Esophagus muscularis mucosa (tissue), 4 donors: ENCODE measurements at regions not wholly inside any gene's neighbourhood (a gene's known extent, or its start where the extent isn't known, plus 50 kb on each side); places are given as distances from the start of the nearest gene placed in this dataset.

Experiments used
- DNase-seq: peaks from one replicate; pipeline ENCODE4 v3.0.0-alpha.2; 2017; ENCODE audit errors: extremely low spot score
- H3K27ac ChIP-seq, 4 donors: fragments of 200-600 bp; sonication (generic); replicated peaks in 1 of 4; 1 replicate in 3 of 4; 2 replicates in 1 of 4; pipeline ENCODE4 v1.5.1; 2016 to 2019; ENCODE audit warnings: mild to moderate bottlenecking in 1 of 4
- H3K27me3 ChIP-seq, 4 donors: fragments of 200-600 bp; sonication (generic); one replicate each; pipeline versions ENCODE4 v1.5.1 to v1.6.0; 2016 to 2019
- H3K36me3 ChIP-seq, 4 donors: fragments of 200-600 bp; sonication (generic); one replicate each; pipeline ENCODE4 v1.5.1; 2016 to 2019
- H3K4me1 ChIP-seq, 4 donors: fragments of 200-600 bp; sonication (generic); one replicate each; pipeline ENCODE4 v1.5.1; 2016 to 2019
- H3K4me3 ChIP-seq, 4 donors: fragments of 200-600 bp; sonication (generic); 1 replicate in 2 of 4; 2 replicates in 2 of 4; pipeline ENCODE4 v1.5.1; 2016 to 2019; ENCODE audit warnings: mild to moderate bottlenecking in 4 of 4, moderate library complexity in 1 of 4
- H3K9me3 ChIP-seq, 4 donors: fragments of 200-600 bp; sonication (generic); 1 replicate in 3 of 4; 2 replicates in 1 of 4; pipeline ENCODE4 v1.5.1; 2016 to 2019
- EP300 ChIP-seq: sonication (generic); formaldehyde crosslinking; IDR thresholded peaks from one replicate; pipeline ENCODE4 v1.6.1; 2017; ENCODE audit warnings: antibody characterized with exemption
- POLR2A ChIP-seq: fragments of 450-650 bp; IDR thresholded peaks from one replicate; pipeline ENCODE4 v1.6.1; 2017; ENCODE audit warnings: antibody characterized with exemption, moderate library complexity, mild to moderate bottlenecking, low read depth
- POLR2AphosphoS5 ChIP-seq, 2 donors: sonication (generic); formaldehyde crosslinking; IDR thresholded peaks; one replicate each; pipeline ENCODE4 v1.6.1; 2017; ENCODE audit warnings: antibody characterized with exemption in 2 of 2
- WGBS: methylation state at CpG from one replicate; pipeline ENCODE4 v1.1.5; 2018; 5-methylcytosine and 5-hydroxymethylcytosine counted together
- intact Hi-C: fragments of 100-400 bp; cut with DNase I; formaldehyde crosslinking; loops from one replicate; pipeline ENCODE4 v1.15.1; 2023
- TF ChIP-seq, protein P1 (sequence below), 3 experiments: fragments of 200-600 bp in 2 of 3; fragments of 450-650 bp in 1 of 3; sonication (generic) in 2 of 3; IDR thresholded peaks; one replicate each; pipeline ENCODE4 v1.5.1; 2017 to 2019; ENCODE audit warnings: antibody characterized with exemption in 3 of 3, mild to moderate bottlenecking in 2 of 3, moderate library complexity in 1 of 3

DNA sequence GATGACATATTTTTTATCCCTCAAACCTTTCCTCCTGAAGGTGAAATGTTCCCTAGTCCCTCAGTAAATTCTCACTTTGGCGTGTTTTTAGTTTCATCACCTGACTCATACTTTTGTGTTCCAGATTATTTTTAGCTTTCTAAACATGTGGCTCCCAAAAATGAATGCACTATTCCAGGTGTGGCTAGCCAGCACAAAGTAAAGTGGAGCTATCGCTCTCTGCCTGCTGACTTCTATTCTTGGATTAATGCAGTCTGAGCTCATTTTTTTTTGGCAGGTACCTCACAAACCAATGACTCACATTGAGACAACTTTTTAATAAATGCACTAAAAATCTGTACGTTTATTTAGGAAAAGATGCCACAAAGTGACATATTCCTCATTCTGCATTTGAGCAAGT is 58.8 kb upstream of the LANCL2 start:
- no peaks in the 10 kb centered on the region for H3K27me3 ChIP-seq
- 44% methylated on average over 3 of the region's 3 CpGs for WGBS
- TF ChIP-seq, protein P1, sequence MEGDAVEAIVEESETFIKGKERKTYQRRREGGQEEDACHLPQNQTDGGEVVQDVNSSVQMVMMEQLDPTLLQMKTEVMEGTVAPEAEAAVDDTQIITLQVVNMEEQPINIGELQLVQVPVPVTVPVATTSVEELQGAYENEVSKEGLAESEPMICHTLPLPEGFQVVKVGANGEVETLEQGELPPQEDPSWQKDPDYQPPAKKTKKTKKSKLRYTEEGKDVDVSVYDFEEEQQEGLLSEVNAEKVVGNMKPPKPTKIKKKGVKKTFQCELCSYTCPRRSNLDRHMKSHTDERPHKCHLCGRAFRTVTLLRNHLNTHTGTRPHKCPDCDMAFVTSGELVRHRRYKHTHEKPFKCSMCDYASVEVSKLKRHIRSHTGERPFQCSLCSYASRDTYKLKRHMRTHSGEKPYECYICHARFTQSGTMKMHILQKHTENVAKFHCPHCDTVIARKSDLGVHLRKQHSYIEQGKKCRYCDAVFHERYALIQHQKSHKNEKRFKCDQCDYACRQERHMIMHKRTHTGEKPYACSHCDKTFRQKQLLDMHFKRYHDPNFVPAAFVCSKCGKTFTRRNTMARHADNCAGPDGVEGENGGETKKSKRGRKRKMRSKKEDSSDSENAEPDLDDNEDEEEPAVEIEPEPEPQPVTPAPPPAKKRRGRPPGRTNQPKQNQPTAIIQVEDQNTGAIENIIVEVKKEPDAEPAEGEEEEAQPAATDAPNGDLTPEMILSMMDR (IDR thresholded peaks at IDR 0.05), result no peak
- no peak for TF ChIP-seq POLR2A
- no peak for TF ChIP-seq EP300
- no peaks in the 10 kb centered on the region for H3K36me3 ChIP-seq
- no peak overlapping the region for H3K4me3 ChIP-seq
- H3K9me3 ChIP-seq, result no peaks in the 10 kb centered on the region
- intact Hi-C loops, result no loop called here
- peaks cover 0 to 10% (median 7%) of the 10 kb centered on the region in 4 donors for H3K4me1 ChIP-seq
- DNase-seq, result no peak
- no peak overlapping the region for H3K27ac ChIP-seq

DNA sequence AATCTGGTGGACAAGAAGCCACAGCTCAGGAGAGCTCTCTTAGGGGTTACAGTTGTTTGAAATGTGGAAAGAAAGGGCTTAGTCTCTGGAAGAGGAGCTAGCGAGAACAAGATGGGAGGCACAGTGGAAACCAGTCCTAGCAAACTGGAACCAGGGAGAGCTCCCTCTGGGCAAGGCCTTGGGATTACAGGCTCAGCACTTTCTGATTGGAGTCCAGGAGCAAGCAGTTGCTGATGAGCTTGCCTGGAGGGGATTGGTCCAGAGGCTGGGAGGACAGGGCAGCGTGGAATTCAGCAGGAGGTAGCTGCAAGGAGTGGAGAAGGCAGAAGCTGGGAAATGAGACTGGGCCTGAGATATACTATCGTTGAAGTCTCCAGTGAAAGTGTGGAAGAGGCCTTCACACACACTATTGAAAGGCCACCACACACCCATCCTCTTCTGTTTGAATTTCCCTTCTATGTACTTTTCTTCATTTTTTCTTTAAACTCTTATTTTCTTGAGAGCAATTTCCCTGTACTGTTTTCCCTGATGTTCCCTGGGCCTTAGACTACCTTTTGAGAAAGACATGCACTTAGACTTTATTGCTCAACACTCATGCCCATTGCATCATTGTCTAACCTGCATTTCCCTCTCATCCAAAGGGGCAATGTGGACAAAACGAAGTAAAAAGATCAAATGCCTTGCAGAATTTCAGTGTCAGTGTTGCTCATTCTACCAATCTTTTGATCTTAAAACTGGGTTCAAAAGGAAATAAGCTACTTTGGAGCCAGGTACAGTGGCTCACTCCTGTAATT is 57.8 kb upstream of the LANCL2 start:
- H3K27ac ChIP-seq, result no peak overlapping the region
- H3K9me3 ChIP-seq, result no peaks in the 10 kb centered on the region
- TF ChIP-seq POLR2A (no peak), EP300 (no peak), POLR2AphosphoS5 (IDR thresholded peaks at IDR 0.05) (no peak)
- TF ChIP-seq, protein P1 (IDR thresholded peaks at IDR 0.05), result no peak
- peaks cover 0 to 10% (median 7%) of the 10 kb centered on the region in 4 donors for H3K4me1 ChIP-seq
- no peaks in the 10 kb centered on the region for H3K36me3 ChIP-seq
- no peak overlapping the region for H3K4me3 ChIP-seq
- intact Hi-C loops, result no loop called here
- no peaks in the 10 kb centered on the region for H3K27me3 ChIP-seq
- no peak for DNase-seq
- 87% methylated on average over 4 of the region's 4 CpGs for WGBS

DNA sequence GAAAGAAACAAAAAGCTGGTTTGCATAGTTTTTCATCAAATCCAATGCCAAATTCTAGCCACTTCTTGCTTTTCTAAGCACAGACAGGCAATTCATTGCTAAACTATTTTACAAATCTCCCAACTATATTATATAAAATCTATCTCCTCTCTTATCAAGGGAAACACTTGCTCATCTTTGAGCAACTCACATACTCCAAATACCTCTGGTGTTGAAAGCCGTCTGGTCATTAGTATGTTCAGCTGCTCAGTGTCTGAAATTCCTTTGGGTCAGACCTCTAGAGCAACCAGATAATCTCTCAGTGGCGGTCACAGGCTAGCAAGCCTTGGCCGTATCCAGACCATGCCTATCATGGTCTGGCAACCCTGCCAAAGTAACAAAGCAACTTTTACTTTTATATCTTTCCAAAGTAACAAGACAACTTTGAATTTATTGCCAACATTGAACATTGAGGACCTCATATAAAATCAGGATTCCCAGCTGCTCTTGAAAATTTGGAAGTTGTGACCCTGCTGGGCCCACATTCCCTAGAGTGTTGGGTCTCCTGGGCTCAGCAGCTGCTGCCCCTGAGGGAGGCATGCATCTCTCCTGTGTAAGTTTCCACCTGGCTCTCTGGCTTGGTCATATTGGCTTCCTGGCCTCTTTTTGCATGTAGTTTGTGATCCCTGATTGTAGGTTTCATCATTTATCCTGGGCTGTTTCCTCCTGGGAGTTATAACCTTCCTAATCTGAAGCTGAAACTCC is 56.8 kb upstream of the LANCL2 start:
- Histone ChIP-seq H3K27ac (no peak overlapping the region), H3K4me3 (no peak overlapping the region), H3K9me3 (no peaks in the 10 kb centered on the region), H3K27me3 (peaks cover 0 to 3% (median 0%) of the 10 kb centered on the region in 4 donors), H3K36me3 (no peaks in the 10 kb centered on the region), H3K4me1 (peaks cover 0 to 10% (median 7%) of the 10 kb centered on the region in 4 donors)
- TF ChIP-seq POLR2AphosphoS5 (IDR thresholded peaks at IDR 0.05) (no peak), POLR2A (no peak), EP300 (no peak)
- TF ChIP-seq, protein P1 (IDR thresholded peaks at IDR 0.05), result no peak
- 60% methylated on average over 3 of the region's 3 CpGs for WGBS
- no peak for DNase-seq
- intact Hi-C loops, result no loop called here

DNA sequence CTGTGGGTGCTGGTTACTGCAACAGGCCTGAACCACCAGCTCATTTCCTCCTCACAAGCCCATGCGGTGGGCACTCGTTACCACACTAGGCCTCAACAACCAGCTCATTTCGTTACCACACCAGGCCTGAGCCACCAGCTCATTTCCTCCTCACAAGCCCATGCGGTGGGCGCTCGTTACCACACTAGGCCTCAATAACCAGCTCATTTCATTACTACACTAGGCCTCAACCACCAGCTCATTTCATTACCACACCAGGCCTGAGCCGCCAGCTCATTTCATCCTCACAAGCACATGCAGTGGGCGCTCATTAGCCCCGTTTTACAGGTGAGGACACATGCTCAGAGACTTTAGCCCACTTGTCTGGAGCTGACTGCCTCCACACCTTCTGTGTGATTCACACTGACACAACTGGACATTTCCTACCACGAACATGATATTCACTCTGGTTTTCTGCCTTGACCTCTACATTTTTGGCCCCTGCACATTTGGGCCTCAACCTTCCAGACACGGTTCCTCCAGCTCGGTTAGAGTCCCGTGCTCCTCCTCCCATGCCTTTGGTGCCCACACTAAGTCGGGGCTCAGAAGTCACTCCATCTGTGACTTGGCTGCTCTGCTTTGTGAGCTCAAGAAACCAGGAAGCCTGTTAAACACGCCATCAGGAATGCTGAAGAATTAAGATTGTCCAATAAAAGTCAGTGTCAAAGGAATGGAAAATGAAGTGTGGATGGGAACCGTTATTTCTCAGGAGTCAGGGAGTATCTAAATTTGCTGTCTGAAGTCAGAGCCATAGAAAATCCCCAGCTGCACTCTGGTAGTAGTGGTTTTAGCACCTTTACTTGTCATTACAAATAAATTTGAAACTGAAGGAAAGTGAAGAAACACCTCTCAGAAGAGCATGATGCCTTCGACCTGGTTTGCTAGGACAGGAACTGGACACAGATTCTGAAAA is 55.8 kb upstream of the LANCL2 start:
- no peak overlapping the region for H3K27ac ChIP-seq
- H3K36me3 ChIP-seq, result no peaks in the 10 kb centered on the region
- H3K27me3 ChIP-seq, result peaks cover 0 to 4% (median 0%) of the 10 kb centered on the region in 4 donors
- H3K4me3 ChIP-seq, result no peak overlapping the region
- intact Hi-C loops, result no loop called here
- H3K9me3 ChIP-seq, result no peaks in the 10 kb centered on the region
- peaks cover 0 to 10% (median 7%) of the 10 kb centered on the region in 4 donors for H3K4me1 ChIP-seq
- DNase-seq, result no peak
- TF ChIP-seq, protein P1 (IDR thresholded peaks at IDR 0.05), result no peak
- TF ChIP-seq EP300 (no peak), POLR2AphosphoS5 (IDR thresholded peaks at IDR 0.05) (no peak), POLR2A (no peak)
- 88% methylated on average over 17 of the region's 17 CpGs for WGBS
